Cardiac muscle cell (in vitro differentiated cells and primary cell): ENCODE measurements at regions not wholly inside any gene's neighbourhood (a gene's known extent, or its start where the extent isn't known, plus 50 kb on each side); places are given as distances from the start of the nearest gene placed in this dataset.

Experiments
- DNase-seq, 2 donors: peaks; one replicate each; pipeline versions ENCODE4 v3.0.0 to v3.0.0-alpha.2; 2010 to 2017; ENCODE audit warnings: low read depth in 1 of 2, low spot score in 1 of 2
- H3K27ac ChIP-seq: fragments of 200-600 bp; sonication (generic); 2 replicates; pipeline ENCODE4 v1.5.1; 2016
- H3K27me3 ChIP-seq: fragments of 200-600 bp; sonication (generic); 2 replicates; pipeline ENCODE4 v1.6.0; 2016; ENCODE audit warnings: control low read depth
- H3K36me3 ChIP-seq: fragments of 200-600 bp; sonication (generic); 2 replicates; pipeline ENCODE4 v1.5.1; 2016; ENCODE audit warnings: control low read depth
- H3K4me1 ChIP-seq: fragments of 200-600 bp; sonication (generic); 2 replicates; pipeline ENCODE4 v1.8.1; 2017; ENCODE audit warnings: low read depth, mild to moderate bottlenecking, mixed run types
- H3K4me3 ChIP-seq: fragments of 200-600 bp; sonication (generic); 2 replicates; pipeline ENCODE4 v1.5.1; 2016; ENCODE audit warnings: mild to moderate bottlenecking
- H3K9me3 ChIP-seq: fragments of 200-600 bp; sonication (generic); 2 replicates; pipeline ENCODE4 v1.5.1; 2017; ENCODE audit warnings: low read depth, mild to moderate bottlenecking, control low read depth
- TF ChIP-seq, protein P1 (sequence below): IDR thresholded peaks from 2 replicates; pipeline ENCODE4 v1.5.1; 2012; ENCODE audit warnings: low read depth, mild to moderate bottlenecking, low read length

GRCh38 chr9:18396102-18396728 lies 77.7 kb upstream of the ADAMTSL1 start:
- Histone ChIP-seq H3K9me3 (no peaks in the 10 kb centered on the region), H3K36me3 (no peaks in the 10 kb centered on the region), H3K27me3 (no peaks in the 10 kb centered on the region), H3K27ac (no peak overlapping the region), H3K4me3 (no peak overlapping the region), H3K4me1 (peaks cover 2% of the 10 kb centered on the region)
- TF ChIP-seq, protein P1, sequence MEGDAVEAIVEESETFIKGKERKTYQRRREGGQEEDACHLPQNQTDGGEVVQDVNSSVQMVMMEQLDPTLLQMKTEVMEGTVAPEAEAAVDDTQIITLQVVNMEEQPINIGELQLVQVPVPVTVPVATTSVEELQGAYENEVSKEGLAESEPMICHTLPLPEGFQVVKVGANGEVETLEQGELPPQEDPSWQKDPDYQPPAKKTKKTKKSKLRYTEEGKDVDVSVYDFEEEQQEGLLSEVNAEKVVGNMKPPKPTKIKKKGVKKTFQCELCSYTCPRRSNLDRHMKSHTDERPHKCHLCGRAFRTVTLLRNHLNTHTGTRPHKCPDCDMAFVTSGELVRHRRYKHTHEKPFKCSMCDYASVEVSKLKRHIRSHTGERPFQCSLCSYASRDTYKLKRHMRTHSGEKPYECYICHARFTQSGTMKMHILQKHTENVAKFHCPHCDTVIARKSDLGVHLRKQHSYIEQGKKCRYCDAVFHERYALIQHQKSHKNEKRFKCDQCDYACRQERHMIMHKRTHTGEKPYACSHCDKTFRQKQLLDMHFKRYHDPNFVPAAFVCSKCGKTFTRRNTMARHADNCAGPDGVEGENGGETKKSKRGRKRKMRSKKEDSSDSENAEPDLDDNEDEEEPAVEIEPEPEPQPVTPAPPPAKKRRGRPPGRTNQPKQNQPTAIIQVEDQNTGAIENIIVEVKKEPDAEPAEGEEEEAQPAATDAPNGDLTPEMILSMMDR, result peak; percentile 20
- peak; percentile 19 to 38 for DNase-seq

- Histone ChIP-seq H3K4me1 (peaks cover 2% of the 10 kb centered on the region), H3K36me3 (no peaks in the 10 kb centered on the region), H3K27me3 (no peaks in the 10 kb centered on the region), H3K9me3 (no peaks in the 10 kb centered on the region), H3K4me3 (no peak overlapping the region), H3K27ac (no peak overlapping the region)
- TF ChIP-seq, protein P1, result no peak
- no peak for DNase-seq
Observed at GRCh38 chr9:18397076-18397475, 76.9 kb upstream of the ADAMTSL1 start.

DNA sequence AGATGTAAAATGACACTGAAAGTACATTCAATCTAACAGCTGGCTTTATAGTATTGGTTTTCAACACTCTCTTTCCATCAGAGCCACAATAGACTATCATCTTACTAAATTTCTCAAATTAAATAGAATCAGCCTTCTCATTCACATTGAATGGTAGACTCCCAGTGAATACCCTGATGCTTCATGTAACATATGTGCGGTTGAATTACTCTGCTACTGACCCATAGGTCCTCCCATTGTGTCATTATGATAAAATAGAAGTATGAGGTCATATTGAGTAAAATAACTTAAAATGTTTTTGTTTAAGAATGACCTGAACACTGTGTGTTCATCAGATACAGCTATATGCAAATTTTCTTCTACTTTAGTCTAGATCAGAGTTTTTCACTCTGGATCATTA lies 75.9 kb upstream of the ADAMTSL1 start:
- Histone ChIP-seq H3K27me3 (no peaks in the 10 kb centered on the region), H3K4me1 (no peaks in the 10 kb centered on the region), H3K27ac (no peak overlapping the region), H3K9me3 (no peaks in the 10 kb centered on the region), H3K36me3 (no peaks in the 10 kb centered on the region), H3K4me3 (no peak overlapping the region)
- no peak for DNase-seq
- TF ChIP-seq, protein P1, result no peak

DNA sequence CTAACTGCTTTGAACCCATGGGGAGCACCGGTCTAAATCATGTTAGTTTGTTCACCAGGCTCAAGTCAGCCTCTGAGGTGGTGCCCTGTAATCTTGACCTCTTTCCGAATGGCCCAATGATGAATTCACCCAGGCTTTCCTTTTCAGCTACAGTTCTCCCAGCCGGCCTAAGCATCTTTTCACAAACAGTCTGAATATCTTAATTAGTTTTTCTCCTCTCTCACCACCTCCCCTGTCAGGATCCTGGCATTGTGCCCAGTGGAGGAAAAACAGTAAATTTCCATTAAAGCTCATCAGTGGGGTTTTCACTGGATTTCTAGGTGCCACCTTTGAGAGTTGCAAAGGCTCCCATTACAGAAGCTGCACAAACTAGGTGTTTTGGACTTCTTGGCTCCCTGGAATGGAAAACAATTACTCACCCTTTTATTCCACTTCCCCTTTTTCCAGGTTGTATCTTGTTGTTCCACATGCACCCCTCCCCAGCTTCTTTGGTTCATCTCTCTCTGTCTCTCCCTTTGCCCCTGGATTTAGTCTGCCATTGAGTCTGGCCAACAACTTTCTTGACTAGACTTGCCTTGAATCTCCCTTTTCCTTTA lies 69.4 kb upstream of the ADAMTSL1 start:
- no peaks in the 10 kb centered on the region for H3K27me3 ChIP-seq
- DNase-seq, result no peak
- no peaks in the 10 kb centered on the region for H3K9me3 ChIP-seq
- no peaks in the 10 kb centered on the region for H3K36me3 ChIP-seq
- no peak overlapping the region for H3K4me3 ChIP-seq
- no peak overlapping the region for H3K27ac ChIP-seq
- TF ChIP-seq, protein P1, result no peak
- H3K4me1 ChIP-seq, result no peaks in the 10 kb centered on the region

DNA sequence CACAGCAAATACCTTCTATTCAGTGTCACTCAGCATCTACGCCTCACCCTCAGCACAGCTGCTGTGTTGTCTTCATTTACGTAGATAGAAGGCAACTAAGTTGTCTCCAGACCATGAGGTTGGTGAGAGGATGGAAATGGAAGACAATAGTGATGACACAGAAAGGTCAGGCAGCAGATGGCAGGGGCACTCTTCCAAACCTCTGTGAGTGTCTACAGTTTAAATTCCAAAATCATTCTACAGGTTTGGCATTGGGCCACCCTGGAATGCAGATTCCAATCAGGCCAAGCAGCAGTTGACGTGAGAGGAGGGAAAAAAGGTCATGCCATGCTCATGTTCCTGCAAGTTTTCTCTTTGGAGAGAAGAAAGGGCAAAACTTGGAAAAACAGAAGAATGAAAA lies 68.7 kb upstream of the ADAMTSL1 start:
- Histone ChIP-seq H3K36me3 (no peaks in the 10 kb centered on the region), H3K27ac (no peak overlapping the region), H3K4me1 (no peaks in the 10 kb centered on the region), H3K27me3 (no peaks in the 10 kb centered on the region), H3K9me3 (no peaks in the 10 kb centered on the region), H3K4me3 (no peak overlapping the region)
- DNase-seq, result no peak
- TF ChIP-seq, protein P1, result no peak
